NCI-H2081 (cell line): ENCODE measurements at regions not wholly inside any gene's neighbourhood (a gene's known extent, or its start where the extent isn't known, plus 50 kb on each side); places are given as distances from the start of the nearest gene placed in this dataset.

Source experiments
- DNase-seq, 2 experiments: peaks; one replicate each; lab custom pipeline; 2025; lab: John Stamatoyannopoulos, UW

DNA sequence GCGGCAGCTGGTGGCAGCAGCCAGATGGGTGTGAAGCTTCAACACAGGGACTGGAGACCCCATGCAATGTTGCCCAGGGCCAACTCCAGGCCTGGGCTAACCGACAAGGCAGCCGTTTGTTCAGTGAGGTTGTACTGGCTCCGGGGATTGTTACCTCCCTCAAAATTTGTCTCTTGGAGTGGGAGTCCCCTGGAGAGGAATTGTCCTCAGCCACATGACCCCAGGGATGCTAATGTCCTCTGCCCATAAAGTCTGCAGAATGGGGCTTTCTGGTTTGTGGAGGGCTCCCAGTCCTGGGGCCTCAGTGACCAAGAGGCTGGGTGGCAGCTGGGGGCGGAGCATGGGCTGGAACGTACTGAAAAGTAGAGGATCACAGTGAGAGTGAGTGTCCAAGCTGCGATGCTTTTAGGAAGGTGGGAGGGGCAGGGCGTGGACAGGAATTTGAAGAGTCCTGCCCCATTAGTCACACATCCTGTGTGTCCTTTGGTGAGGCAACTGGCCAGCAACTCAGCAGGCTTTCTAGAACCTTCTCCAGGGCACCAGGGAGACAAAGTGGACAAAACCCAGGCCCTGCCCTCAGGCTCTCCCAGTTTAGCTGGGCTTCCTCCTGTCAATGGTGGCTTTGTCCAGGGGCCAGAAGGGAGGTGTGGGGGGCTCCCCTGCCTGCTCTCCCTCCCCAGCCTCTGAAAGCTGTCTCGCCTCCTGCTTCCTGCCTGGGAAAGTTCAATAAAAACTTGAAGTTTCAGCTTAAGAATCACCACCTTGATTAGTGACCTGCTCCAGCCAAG is 114.0 kb downstream of the NSG2 start:
- no peak for DNase-seq

DNA sequence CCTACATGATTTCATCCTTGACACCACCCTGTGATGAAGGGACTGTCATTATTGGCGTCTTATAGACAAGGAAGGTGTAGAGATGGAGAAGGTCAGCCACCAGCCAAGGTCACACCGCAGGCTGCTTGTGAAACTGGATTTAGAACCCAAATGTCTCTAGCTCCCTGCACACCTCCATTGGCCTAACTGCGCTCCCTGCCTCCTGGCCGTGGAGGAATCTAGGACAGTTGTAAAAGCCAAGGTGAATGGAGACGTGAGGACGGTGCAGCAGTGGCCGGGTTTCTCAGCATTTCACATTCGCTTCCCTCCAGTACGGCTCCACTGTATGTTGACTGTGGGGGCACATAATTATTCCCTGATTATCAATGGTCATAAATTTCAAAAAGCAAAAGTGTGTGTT is 119.9 kb downstream of the NSG2 start:
- DNase-seq = no peak

DNA sequence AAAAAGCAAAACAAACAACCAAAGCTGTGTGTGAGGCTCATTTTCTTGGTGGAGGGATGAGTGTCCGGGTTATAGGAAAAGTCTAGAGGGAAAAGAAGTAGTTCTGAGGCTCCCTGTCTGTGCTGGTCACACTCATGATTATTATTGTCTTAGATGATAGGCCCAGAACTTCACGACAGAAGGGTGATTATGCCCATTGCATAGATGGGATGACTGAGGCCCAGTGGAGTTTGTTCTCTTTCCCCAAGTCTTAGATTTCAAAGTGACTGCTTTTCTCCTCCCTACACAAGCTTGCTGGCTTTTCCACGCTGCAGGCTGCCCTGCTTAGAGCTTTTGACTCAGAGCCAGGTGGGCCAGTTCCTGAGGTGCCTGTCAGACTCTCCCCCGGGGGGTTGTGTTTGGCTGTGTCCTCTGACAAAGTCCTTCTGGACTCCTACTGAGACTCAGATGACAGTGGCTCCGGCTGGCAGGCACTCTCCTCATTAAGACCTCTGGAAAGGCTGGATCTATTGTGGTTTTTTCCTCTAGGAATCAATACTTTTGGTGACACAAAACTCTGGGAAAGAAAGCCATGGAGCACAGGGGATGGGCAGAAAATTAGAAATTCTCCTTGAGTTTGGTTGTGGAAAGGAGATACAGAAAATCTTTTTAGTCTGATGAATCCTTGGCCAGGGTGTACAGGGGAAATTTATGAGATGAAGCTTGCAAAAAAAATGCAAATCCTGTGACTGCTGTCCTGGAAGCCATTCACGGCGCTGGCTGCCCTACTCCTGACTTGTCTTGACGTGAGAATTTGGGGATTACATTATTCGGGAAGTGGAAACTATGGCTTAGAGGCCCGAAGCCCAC is 120.9 kb downstream of the NSG2 start:
- peak in 1 of 2 experiments; percentile 16 for DNase-seq

DNA sequence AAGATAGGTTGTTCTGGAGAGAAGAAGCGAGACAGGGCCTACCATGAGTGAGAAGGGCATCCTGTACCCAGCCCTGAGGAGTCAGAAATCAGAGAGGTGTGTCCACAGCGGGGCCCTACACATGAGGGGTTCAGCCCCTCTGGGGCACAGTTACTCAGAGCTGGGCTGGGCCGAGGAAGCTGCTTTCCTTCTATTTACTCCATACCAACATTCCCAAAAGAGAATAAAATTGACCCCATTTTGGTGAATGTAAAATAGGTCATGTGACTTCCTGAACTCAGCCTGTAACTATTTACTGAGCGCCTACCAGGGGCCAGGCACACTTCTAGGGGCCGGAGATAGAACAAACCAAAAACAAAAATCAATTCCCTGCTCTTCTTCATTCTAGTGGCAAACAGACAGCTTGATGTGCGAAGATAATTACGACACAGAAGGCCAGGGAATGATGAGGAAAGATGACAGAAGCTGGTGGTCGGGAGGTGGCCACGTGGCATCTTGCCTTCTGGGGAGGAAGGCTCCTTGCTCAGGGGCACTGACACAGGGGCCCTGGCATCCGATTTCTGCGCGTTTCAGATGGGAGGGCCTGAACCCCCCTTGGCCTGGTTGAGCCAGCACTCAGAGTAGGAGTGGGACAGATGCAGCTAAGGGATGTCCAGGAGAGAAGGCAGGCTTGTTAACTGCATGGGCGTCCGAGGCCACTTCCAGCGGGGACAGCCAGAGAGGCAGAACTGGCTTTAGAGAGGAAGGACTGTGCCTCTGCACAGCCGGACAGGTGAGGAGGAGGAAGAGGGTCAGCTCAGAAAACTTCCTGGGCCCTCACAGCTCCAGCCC is 121.8 kb downstream of the NSG2 start:
- no peak for DNase-seq

DNA sequence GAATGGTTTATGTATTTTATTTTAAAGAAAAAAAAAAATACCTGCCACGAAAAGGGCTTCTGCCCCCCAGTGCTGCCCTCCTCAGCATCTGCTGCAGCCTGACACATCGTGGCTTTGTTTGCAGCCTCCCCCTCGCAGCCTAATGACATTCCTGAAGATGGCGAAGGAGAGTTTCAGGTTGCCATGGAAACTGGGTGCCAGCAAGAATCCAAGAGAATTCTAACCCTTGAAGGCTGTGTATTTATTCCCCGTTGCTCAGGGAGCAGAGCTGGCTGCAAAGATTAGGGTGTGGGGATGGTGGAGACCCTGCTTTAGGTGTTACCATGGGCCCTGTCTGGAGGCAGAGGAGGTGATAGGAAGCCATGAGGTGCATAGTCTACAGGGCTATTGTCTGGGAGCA is 126.6 kb downstream of the NSG2 start:
- no peak for DNase-seq

DNA sequence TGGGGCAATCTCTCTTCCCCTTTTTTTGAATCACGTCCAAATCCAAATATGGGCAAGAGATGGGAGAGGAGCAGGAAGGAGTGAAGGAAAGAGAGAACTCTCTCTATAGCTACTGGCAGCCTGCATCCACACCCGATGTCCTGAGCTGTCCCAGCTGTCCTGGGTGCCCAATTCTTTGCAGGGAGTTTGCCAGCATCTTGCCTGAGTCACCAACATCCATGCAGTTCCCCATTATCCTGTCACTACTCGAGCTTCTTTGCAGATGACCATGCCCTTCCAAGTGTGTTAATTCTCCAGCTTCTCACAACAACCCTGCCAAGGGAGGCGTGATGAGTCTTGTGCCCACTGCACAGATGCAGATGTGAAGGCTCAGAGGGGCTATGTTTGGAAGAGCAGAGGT is 127.1 kb downstream of the NSG2 start:
- DNase-seq = no peak

DNA sequence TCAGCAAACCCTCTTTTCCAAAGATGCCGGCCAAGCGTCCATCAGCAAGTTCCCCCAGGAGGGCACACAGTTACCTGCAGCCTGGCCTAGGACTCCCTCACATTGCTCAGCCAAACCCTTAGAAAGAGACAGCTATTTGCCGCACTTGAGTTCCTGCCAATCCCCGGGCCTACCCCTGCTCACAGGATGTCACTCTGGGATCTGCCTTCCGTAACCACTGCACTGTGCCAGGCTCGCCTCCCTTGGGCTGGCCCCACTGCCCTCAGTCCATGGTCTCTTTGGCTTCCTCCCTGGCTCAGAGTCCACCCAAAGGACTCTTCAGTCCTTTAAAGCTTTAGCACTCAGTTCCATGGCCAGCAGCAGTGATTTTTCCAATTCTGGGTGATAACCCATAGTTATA is 128.3 kb downstream of the NSG2 start:
- DNase-seq = no peak

DNA sequence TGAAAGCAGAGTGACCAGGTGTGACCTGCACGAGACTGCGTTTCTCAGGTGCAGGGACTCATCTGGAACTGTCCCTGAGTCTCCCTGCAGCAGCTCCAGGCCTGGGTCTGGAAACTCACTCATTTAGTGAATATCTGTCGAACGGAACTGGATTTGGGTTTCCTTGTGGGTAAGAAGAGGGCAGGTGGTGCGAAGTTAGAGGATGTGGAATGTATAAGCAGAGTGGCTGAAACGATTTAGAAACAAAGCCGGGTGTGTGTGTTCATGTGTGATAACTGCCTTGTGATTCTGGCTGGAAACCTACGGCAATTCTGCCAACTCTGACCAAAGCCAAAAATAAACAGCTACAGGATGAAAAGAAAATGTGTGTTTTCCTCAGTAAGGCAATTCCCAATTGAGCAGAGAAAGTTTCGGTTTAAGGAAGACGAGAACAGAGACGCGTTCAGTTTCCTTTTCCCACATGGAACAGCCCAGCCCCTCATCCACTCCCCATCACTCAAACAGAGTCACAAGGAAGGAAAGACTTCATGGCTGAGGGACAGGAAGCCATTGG is 130.3 kb downstream of the NSG2 start:
- DNase-seq = no peak

DNA sequence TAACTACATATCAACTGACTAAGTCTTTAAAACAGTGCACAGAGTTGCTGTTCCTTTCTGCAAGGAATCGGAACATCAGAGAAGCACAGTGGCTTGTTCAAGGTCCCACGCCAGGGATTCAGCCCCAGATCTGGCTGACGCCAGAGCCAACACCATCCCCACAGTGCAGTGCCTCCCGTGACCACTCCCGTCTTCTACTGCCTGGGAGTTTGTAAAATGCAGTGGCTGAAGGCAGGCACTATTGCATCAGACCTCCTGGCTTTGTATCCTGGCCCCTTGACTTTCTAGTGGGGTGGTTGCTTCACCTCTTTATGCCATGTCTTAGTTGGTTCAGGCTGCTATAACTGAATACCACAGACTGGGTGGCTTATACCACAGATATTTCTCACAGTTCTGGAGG is 131.0 kb downstream of the NSG2 start:
- no peak for DNase-seq

DNA sequence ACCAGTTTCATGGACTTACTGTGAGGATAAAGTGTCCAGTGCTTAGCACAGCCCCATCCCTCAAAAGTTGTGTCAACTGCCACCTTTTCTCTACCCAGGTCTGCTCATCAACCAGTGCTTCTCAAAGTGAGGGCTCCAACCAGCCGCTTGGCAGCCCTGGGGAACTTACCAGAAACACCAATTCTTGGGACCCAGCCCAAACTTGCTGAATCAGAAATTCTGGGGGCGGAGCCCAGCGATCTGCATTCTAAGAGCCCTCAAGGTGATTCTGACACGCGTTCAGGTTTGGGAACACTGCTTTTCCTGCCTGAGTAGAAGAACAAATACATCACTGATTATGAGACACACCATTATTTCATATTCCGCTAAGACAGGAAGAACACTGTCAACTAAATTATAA is 132.0 kb downstream of the NSG2 start:
- DNase-seq = no peak

DNA sequence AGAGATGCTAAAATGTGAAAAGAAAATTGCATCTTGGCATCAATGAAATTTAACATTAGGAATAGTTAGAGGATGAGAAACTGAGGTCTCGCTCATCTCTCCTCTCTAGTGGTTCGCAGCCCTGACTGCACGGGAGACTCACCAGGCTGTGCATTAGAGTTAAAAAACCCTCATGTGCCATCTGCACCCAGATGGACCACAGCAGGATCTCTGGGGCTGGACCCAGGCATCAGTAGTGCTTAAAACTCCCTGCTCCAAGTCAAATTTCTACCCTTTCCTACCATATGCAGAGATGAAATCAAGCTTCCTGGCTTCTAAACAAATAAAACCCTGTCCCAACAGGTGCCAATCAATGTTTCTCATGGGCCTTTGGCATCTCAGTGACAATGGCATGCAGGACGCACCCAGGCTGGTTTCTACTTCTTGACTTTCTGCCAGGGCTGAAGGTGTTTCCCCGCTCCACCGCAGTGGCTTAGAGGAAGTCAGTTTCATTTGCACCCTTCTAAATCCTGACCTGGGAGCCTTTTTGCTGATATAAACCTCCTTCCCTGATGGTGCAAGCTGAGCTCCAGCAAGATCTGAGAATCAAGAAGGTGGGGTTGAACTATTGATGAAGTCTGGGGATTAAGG is 132.6 kb downstream of the NSG2 start:
- no peak for DNase-seq

DNA sequence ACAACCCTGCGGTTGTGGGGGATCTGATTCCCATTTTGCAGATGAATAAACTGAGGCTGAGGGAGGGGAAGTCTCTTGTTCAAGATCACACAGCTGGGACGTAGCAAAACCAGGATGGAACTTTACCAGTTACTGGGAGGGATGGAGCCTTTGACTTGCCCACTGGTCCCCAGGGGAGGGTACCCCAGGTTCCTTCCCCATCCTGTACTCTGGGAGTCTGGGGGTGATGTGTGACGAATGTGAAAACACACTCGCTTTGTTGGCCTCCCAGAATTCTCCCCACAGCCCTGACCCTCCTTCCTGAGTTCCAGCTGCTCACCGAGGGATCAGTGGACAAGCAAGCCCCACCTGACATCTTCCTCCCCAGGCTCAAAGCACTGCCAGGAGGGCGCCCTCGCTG is 135.1 kb downstream of the NSG2 start:
- no peak for DNase-seq

DNA sequence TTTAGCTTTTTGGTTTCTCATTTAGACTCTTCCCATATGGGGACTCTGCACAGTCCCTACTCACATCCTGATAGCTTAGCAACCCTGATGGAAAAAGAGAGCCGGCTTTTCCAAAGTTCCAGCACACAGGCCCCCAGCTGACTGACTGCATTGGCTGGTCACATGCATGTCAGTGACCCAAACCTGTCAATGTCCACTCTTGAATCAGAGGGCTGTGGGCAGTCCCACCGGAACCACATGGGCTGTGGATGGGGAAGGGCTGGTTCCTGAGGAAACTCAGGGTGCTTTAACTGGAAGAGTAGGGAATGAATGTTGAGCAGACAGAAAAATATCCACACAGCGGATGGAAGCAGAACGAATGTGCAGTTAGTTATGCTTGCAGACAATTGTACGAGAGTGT is 136.6 kb downstream of the NSG2 start:
- DNase-seq = no peak

DNA sequence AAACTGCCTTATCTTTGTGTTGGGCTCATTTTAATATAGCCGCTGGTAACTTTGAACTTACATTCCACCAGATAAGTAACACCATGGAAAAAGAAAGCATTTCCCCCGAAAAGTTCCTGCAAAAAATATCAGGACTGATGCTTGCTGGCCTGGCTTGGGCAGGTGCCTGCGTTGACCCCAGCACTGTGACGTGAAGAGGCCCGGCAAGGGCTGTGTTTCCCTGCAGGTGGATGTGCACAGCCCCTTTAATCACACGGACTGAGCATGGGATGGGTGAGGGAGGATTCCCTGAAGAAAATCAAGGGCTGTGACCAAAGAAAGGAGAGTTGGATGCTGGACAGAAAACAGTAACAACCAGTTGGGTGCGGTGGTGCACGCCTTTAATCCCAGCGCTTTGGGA is 138.2 kb downstream of the NSG2 start:
- no peak for DNase-seq

DNA sequence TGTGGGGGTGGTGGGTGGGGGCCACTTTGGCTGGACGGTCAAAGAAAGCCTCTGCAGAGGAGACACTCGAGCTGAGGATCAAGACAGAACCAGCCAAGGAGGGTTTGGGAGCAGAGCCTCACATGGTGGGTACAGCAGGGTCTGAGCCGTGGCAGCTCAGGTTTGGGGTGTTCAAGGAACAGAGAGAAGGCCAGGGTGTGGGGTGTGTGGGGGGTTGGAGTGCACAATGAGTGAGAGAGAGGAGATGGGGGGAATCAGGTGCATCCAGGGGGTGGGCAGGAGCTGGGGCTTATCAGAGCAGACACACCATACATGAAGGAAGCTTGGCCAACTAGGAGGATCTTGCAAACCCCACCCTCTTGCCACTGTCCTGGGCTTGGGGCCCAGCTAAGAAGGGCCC is 140.0 kb downstream of the NSG2 start:
- no peak for DNase-seq

DNA sequence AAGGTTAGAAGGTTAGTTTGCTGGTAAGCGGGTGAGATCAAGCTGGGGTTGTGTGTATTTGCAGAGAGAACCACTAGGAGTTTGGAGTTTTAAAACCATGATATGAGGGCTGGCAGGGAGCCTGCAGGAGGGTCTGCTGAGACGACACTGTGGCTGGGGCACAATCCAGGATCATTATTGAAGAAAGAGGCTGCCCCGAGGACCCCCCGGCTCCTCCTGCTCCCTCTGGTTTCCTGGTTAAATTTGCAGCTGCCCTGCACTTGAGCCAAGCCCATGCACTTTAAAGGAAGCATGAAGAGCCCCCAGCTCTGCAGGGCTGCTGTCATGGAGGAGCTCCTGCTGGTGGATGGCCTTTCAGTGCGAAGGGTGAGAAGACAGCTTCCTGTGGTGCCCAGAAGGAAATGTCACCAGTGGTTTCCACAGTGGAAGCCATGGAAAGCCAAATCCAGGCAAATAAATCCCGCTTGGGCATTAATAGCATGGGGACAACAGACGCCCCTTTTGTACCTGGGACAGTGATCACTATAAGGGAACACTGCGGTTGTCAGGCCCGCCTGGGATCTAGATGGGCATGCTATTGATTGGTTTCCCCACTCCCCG is 140.7 kb downstream of the NSG2 start:
- DNase-seq = no peak

DNA sequence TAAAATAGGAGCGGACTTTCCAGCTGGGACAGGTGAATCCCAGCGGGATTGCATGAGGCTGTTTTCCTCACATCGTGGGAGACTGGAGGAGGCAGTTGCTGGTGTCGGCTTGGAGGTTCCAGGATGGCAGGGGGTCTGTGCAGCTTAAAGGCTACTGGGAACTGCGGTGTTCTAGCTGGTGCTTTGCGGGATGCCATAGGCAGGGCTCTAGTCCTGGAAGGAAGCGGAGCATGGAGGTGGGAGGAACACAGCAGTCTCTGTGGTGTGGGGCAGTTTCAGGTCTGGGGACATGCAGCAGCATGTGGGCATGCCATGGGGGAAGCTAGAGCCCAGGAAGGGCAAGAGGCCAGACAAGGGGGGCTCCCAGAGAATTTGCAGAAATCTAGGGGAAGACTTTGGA is 141.5 kb downstream of the NSG2 start:
- no peak for DNase-seq

DNA sequence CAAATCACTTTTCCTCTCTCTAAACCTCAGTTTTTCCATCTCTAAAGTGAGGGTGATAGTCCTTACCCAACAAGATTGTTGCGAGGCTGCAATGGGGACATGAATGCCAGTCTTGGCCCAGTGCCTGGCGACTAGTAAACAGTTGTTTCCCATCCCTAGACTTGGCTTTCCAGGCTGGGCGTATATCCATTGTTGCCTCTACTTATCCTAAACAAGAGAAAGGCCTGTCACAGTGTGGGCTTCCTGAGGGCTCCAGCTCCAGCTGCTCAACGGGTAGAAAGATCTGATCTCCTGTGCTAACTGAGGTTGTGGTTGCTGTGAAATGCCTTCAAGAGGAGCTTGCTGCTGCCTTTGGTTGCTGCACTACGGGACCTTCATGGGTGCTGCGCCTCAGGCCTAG is 142.0 kb downstream of the NSG2 start:
- no peak for DNase-seq

DNA sequence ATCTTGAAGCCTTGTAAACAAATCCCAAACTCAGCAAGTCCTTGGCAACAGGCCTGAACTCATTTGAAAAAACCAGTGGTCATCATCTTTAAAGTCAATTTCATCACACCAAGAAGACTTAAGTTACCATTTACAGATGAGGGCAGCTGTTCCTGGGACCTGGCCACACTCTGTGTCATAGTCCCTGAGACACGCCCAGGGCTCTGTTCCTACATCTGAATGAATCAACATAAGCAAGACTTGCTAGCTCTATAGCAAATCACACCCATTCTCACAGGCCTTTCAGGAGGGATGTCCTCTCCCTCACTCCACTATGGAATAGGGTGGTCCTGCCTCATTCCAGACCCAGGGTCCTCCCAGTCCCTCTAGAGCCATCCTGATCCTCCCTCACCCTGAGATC is 142.8 kb downstream of the NSG2 start:
- DNase-seq = no peak

DNA sequence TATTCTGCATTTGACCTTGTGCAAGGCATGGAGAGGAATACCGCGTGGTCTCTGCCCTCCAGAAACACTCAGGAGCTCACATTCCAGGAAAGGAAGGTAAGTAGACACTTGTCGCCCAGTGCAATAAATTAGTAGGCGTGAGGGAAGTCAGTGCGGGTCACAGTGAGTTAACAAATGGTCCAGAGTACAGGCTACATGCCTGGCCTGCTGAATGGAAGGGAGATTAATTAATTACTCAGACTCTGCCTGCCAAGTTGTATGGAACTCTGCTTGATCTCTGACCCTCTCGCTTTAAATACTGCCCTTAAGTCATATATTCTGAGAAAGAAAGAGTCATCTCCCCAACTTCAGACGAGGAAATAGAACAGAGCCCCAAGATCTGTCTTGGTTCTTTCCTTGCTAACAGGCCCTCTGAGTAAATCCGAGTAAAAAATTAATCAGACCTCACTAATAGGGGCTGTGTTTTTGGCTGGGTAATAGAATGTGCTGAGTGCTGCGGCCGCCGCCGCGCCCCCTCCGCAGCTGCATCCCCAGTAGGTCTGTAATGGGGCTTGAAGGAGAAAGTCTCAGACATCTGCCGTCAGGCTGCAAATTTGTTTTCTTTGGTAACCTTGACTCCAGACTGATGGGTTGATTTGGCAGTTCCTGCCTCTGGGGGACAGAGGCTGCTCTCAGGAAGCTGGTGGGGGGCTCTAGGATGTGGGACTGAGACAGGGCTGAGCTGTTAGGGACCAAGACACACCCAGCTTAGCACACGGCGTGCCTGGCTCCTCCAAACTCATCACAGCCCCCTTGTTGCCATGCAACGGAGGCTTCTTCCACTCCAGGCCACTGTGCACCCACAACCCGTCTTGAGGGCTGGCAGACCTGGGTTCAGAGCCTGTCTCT is 144.4 kb downstream of the NSG2 start:
- DNase-seq = no peak
